SK-N-SH treated with all-trans-retinoic acid at 6 μM for 48 hours (cell line): ENCODE measurements at regions not wholly inside any gene's neighbourhood (a gene's known extent, or its start where the extent isn't known, plus 50 kb on each side); places are given as distances from the start of the nearest gene placed in this dataset.

Experiments used
- BACH2 ChIP-seq: fragments of 250-450 bp; sonication (Bioruptor Pico); IDR thresholded peaks from 2 replicates; pipeline ENCODE4 v1.9.0; 2021; ENCODE audit warnings: mild to moderate bottlenecking, borderline replicate concordance
- CSRNP3 ChIP-seq: fragments of 250-450 bp; sonication (Bioruptor Pico); IDR thresholded peaks from 2 replicates; pipeline ENCODE4 v1.5.1; 2021; ENCODE audit warnings: mild to moderate bottlenecking, moderate library complexity
- ESRRG ChIP-seq: fragments of 250-450 bp; sonication (Bioruptor Pico); IDR thresholded peaks from 2 replicates; pipeline ENCODE4 v1.6.1; 2021; ENCODE audit warnings: mild to moderate bottlenecking
- GLIS3 ChIP-seq: fragments of 250-450 bp; sonication (Bioruptor Pico); IDR thresholded peaks from 2 replicates; pipeline ENCODE4 v1.5.0; 2020; ENCODE audit warnings: mild to moderate bottlenecking, moderate library complexity
- PPARA ChIP-seq: fragments of 250-450 bp; sonication (Bioruptor Pico); IDR thresholded peaks from 2 replicates; pipeline ENCODE4 v1.5.0; 2020; ENCODE audit warnings: mild to moderate bottlenecking, borderline replicate concordance
- SNAI2 ChIP-seq: fragments of 250-450 bp; sonication (Bioruptor Pico); IDR thresholded peaks from 2 replicates; pipeline ENCODE4 v1.5.0; 2020; ENCODE audit warnings: mild to moderate bottlenecking, moderate library complexity
- TCF4 ChIP-seq: fragments of 250-450 bp; sonication (Bioruptor Pico); IDR thresholded peaks from 2 replicates; pipeline ENCODE4 v1.8.0; 2021; ENCODE audit warnings: mild to moderate bottlenecking, moderate library complexity, borderline replicate concordance
- TOX ChIP-seq: fragments of 250-450 bp; sonication (Bioruptor Pico); IDR thresholded peaks from 2 replicates; pipeline ENCODE4 v1.8.0; 2021; ENCODE audit warnings: mild to moderate bottlenecking, moderate library complexity, borderline replicate concordance
- ZFP3 ChIP-seq: fragments of 250-450 bp; sonication (Bioruptor Pico); IDR thresholded peaks from 2 replicates; pipeline ENCODE4 v1.5.0; 2020; ENCODE audit warnings: mild to moderate bottlenecking, moderate library complexity
- ZNF565 ChIP-seq: fragments of 450-650 bp; formaldehyde crosslinking; conservative IDR thresholded peaks from 2 replicates; pipeline ENCODE4 v1.5.0; 2020; ENCODE audit warnings: low read depth, mild to moderate bottlenecking, moderate library complexity
- TF ChIP-seq, protein P1 (sequence below): fragments of 250-450 bp; sonication (Bioruptor Pico); IDR thresholded peaks from 2 replicates; pipeline ENCODE4 v1.8.0; 2021; ENCODE audit warnings: low read depth, mild to moderate bottlenecking, moderate library complexity, borderline replicate concordance
- TF ChIP-seq, protein P2 (sequence below): fragments of 250-450 bp; sonication (Bioruptor Pico); IDR thresholded peaks from 2 replicates; pipeline ENCODE4 v1.8.0; 2020; ENCODE audit warnings: mild to moderate bottlenecking, moderate library complexity, borderline replicate concordance

DNA sequence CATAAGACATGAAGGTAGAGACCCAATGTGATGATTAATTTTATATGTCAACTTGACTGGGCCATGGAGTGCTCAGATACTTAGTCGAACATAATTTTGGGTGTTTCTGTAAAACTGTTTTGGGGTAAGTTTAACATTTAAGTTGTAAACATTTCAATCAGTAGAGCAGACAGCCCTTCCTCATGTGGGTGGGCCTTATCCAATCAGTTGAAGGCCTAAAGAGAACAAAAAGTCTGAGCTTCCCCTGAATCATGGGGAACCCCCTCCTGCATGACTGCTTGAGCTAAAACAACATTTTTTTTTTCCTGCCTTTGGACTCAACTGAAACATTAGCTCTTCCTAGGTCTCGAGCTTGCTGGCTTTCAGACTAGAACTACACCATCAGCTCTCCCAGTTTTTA lies 327.3 kb upstream of the SOX9 start:
- TF ChIP-seq TOX (CRISPR knock-in tag) (no peak), GLIS3 (CRISPR knock-in tag) (no peak), PPARA (CRISPR knock-in tag) (no peak), TCF4 (CRISPR knock-in tag) (no peak), SNAI2 (CRISPR knock-in tag) (no peak), ZNF565 (no peak), ESRRG (CRISPR knock-in tag) (no peak), BACH2 (CRISPR knock-in tag) (no peak), CSRNP3 (no peak), ZFP3 (CRISPR knock-in tag) (no peak)
- TF ChIP-seq, protein P1, sequence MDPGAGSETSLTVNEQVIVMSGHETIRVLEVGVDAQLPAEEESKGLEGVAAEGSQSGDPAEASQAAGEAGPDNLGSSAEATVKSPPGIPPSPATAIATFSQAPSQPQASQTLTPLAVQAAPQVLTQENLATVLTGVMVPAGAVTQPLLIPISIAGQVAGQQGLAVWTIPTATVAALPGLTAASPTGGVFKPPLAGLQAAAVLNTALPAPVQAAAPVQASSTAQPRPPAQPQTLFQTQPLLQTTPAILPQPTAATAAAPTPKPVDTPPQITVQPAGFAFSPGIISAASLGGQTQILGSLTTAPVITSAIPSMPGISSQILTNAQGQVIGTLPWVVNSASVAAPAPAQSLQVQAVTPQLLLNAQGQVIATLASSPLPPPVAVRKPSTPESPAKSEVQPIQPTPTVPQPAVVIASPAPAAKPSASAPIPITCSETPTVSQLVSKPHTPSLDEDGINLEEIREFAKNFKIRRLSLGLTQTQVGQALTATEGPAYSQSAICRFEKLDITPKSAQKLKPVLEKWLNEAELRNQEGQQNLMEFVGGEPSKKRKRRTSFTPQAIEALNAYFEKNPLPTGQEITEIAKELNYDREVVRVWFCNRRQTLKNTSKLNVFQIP (CRISPR knock-in tag) = no peak
- TF ChIP-seq, protein P2, sequence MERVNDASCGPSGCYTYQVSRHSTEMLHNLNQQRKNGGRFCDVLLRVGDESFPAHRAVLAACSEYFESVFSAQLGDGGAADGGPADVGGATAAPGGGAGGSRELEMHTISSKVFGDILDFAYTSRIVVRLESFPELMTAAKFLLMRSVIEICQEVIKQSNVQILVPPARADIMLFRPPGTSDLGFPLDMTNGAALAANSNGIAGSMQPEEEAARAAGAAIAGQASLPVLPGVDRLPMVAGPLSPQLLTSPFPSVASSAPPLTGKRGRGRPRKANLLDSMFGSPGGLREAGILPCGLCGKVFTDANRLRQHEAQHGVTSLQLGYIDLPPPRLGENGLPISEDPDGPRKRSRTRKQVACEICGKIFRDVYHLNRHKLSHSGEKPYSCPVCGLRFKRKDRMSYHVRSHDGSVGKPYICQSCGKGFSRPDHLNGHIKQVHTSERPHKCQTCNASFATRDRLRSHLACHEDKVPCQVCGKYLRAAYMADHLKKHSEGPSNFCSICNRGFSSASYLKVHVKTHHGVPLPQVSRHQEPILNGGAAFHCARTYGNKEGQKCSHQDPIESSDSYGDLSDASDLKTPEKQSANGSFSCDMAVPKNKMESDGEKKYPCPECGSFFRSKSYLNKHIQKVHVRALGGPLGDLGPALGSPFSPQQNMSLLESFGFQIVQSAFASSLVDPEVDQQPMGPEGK (CRISPR knock-in tag) = no peak
